GM12864 (cell line): ENCODE measurements at regions not wholly inside any gene's neighbourhood (a gene's known extent, or its start where the extent isn't known, plus 50 kb on each side); places are given as distances from the start of the nearest gene placed in this dataset.

Experiments used
- DNase-seq: peaks from one replicate; pipeline ENCODE4 v3.0.0-alpha.2; 2011; ENCODE audit warnings: low read depth
- H3K4me3 ChIP-seq: 2 replicates; pipeline ENCODE4 v1.5.1; 2011; ENCODE audit warnings: mild to moderate bottlenecking, low read depth, low read length, control low read depth
- TF ChIP-seq, protein P1 (sequence below): IDR thresholded peaks from 2 replicates; pipeline ENCODE4 v1.5.1; 2011; ENCODE audit warnings: low read depth, mild to moderate bottlenecking, moderate library complexity, low read length, control low read depth, inconsistent platforms; ENCODE audit errors: missing control alignments

DNA sequence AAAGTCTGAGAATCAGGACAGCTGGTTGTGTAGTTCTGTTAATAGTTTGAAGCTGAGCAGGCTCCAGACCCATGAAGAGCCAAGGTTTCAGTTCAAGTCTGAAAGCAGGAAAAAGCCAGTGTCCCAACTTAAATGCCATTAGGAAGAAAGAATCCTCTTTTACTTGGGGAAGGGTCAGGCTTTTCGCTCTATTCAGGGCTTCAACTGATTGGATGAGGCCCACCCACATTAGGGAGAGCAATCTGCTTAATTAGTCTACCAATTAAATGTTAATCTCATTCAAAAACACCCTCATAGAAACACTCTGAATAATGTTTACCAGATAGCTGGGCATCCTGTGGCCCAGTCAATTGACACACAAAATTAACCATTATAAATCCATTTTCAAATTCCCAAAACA is 462.2 kb downstream of the EPM2A start:
- H3K4me3 ChIP-seq, result no peak overlapping the region
- TF ChIP-seq, protein P1, sequence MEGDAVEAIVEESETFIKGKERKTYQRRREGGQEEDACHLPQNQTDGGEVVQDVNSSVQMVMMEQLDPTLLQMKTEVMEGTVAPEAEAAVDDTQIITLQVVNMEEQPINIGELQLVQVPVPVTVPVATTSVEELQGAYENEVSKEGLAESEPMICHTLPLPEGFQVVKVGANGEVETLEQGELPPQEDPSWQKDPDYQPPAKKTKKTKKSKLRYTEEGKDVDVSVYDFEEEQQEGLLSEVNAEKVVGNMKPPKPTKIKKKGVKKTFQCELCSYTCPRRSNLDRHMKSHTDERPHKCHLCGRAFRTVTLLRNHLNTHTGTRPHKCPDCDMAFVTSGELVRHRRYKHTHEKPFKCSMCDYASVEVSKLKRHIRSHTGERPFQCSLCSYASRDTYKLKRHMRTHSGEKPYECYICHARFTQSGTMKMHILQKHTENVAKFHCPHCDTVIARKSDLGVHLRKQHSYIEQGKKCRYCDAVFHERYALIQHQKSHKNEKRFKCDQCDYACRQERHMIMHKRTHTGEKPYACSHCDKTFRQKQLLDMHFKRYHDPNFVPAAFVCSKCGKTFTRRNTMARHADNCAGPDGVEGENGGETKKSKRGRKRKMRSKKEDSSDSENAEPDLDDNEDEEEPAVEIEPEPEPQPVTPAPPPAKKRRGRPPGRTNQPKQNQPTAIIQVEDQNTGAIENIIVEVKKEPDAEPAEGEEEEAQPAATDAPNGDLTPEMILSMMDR, result no peak
- no peak for DNase-seq

DNA sequence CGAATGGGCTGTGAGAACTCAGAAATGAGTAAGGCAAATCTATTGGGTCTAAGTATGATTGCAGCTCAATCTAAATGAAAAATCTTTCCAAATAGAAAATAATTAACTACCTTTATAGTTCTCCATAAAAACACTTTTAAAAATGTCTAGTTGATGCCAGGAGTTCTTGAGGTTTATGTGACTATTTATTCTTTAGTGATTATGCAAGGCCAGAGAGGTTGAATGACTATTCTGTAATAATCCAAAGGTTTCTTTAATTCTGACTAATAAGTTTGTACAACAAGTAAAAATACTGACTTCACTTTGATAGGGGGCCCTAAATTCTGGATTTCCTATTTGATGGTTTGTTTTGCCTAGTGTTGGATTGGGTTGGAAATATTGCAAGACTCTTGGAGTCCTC is 461.2 kb downstream of the EPM2A start:
- no peak for DNase-seq
- H3K4me3 ChIP-seq, result no peak overlapping the region
- TF ChIP-seq, protein P1, result no peak

DNA sequence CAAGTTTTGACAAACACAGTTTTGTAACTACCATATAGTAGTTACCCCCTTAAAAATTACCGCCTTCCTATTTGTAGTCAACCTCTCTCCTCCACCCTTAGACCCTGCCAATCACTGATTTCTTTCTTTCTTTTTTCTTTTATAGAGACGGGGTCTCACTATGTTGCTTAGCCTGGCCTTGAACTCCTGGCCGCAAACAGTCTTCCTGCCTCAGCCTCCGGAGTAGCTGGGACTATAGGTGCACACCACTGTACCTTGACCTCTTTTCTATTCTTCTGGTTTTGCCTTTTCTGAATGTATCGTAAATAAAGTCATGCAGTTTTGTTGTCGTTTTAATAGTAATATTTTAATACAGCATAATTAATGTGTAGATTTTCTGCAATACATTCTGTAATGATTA is 460.3 kb downstream of the EPM2A start:
- TF ChIP-seq, protein P1, result no peak

DNA sequence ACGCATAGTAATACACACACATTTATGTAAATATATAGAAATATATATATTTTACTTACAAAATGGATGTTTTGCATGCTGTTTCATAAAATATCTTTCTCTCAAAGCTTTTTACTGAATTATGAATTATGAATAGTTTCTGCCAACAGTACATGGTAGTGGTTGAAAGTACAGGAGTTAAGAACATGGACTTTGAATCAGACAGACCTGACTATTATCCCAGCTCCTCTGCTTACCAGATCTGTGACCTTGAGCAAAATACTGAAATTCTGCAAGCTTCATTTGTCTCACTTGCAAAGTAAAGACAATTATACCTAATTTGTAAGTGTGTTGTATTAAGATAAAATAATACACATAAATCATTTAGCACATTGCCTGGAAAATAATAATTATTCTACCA is 459.5 kb downstream of the EPM2A start:
- no peak for DNase-seq
- TF ChIP-seq, protein P1, result no peak
- H3K4me3 ChIP-seq, result no peak overlapping the region

More for the DNA sequence above, 460.3 kb downstream of the EPM2A start:
- no peak overlapping the region for H3K4me3 ChIP-seq
- DNase-seq, result no peak

DNA sequence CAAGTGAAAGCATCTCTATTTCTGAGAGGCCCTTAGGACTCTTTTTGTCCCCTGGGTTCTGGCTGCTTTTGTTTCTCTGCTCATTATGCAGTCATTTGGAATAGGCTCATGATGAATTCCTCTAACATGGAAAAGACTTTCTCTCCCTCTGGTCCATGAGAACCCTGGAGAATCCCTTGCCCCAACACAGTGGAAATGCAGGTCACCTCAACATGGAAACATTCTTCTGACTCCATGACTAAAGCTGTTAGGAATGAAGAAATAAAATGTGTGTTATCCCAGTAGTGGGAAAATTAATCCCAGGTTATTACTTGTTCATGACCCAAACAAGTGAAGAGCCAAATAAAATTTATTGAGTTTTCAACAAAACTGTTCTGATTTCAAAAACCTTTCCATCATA is 458.6 kb downstream of the EPM2A start:
- DNase-seq, result no peak
- no peak overlapping the region for H3K4me3 ChIP-seq
- TF ChIP-seq, protein P1, result no peak

DNA sequence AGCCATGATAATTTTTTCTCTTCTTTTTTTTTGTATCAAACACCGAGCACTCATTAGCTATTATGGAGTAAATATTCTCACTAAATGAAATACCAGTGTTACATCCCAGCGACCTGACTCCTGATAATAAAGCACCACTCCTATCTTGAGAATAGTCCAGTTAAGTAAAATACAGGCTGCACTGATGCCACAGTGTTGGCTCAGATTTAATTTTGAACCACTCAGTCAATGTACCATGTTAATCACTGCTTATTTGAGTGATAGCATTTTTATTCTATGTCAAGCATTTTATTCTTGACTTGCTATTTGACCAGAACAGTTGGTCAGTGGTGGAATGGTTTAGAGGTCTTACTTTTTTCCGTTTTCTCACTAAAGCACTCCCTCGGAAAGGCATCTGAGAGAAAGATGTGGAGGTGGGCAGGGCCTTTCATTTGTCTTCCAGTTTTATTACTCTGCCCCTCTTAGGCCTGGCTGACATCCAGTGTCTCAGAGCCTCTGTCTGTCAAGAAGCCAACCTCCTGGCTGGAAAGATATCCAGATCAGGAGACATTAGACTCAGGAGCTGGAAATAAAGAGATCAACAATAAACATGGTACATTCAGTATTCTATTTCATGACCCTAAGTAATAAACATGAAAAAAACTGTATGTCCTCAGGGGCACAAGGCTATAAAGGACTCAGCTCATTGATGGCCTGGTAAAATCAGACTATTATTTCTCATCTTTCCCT is 457.8 kb downstream of the EPM2A start:
- TF ChIP-seq, protein P1, result no peak
- DNase-seq, result no peak
- no peak overlapping the region for H3K4me3 ChIP-seq

DNA sequence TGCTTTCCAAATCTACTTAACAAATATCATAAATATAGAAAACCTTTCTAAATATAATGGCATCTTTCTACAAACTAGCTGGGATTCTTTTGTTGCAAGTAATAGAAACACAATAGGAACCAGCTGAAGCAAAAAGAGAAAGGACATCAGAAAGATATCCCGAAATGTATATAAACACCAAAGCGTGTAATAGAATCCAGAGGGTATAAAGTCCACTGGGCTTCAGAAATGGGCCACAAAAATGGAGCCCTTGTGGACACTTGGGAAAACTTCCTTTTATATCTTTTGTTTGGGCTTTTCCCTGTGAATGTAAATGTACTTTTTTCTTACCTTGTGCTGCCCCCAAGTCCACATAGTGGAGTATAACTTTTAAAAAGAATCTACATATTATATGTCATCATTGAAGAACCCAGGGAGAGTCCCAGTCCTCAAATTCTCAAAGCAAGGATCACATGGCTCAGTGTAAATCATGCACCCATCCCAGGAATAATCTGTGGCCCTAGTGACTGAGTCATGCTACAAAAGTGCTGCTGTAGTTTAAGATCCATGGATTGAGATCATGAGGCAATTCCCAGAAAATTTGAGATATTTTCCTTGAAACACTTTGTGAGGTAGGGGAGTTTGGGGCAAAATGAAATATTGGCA is 457.0 kb downstream of the EPM2A start:
- TF ChIP-seq, protein P1, result no peak
- DNase-seq, result no peak
- no peak overlapping the region for H3K4me3 ChIP-seq
